GM11168 (cell line): ENCODE measurements at regions not wholly inside any gene's neighbourhood (a gene's known extent, or its start where the extent isn't known, plus 50 kb on each side); places are given as distances from the start of the nearest gene placed in this dataset.

ENCODE experiments used
- in situ Hi-C: fragments of 300-500 bp; cut with MboI; formaldehyde crosslinking; loops from one replicate; pipeline ENCODE4 v1.12.0; 2022; ENCODE audit warnings: low sequenced_read_pairs; ENCODE audit not compliant: unreplicated experiment

GRCh38 chr5:18959535-18959934 lies 1028.5 kb downstream of the CDH18 start:
- in situ Hi-C loops, result no loop called here

- in situ Hi-C loops, result no loop called here
Observed at GRCh38 chr5:18961234-18961633, 1026.8 kb downstream of the CDH18 start.

- in situ Hi-C loops, result no loop called here
Observed at GRCh38 chr5:18965893-18966292, 1022.1 kb downstream of the CDH18 start.

GRCh38 chr5:18967637-18968036 lies 1020.4 kb downstream of the CDH18 start:
- in situ Hi-C loops, result no loop called here

- in situ Hi-C loops, result no loop called here
Observed at GRCh38 chr5:18968966-18969365, 1019.0 kb downstream of the CDH18 start.

GRCh38 chr5:18970000-18970399 lies 1018.0 kb downstream of the CDH18 start:
- in situ Hi-C loops, result no loop called here

- in situ Hi-C loops, result no loop called here
Observed at GRCh38 chr5:18972177-18972576, 1015.8 kb downstream of the CDH18 start.

GRCh38 chr5:18975624-18976023 lies 1012.4 kb downstream of the CDH18 start:
- in situ Hi-C loops, result no loop called here

GRCh38 chr5:18977880-18978279 lies 1010.1 kb downstream of the CDH18 start:
- in situ Hi-C loops, result no loop called here

- in situ Hi-C loops, result no loop called here
Observed at GRCh38 chr5:18984559-18985080, 1003.4 kb downstream of the CDH18 start.

GRCh38 chr5:18985171-18985758 lies 1002.7 kb downstream of the CDH18 start:
- in situ Hi-C loops, result no loop called here

- in situ Hi-C loops, result no loop called here
Observed at GRCh38 chr5:18987101-18987500, 1000.9 kb downstream of the CDH18 start.

- in situ Hi-C loops, result no loop called here
Observed at GRCh38 chr5:18990852-18991251, 997.1 kb downstream of the CDH18 start.

GRCh38 chr5:18992264-18992663 lies 995.7 kb downstream of the CDH18 start:
- in situ Hi-C loops, result no loop called here

- in situ Hi-C loops, result no loop called here
Observed at GRCh38 chr5:18999478-18999877, 988.5 kb downstream of the CDH18 start.

- in situ Hi-C loops, result no loop called here
Observed at GRCh38 chr5:19001054-19001453, 986.9 kb downstream of the CDH18 start.

- in situ Hi-C loops, result no loop called here
Observed at GRCh38 chr5:19001539-19001938, 986.5 kb downstream of the CDH18 start.

- in situ Hi-C loops, result no loop called here
Observed at GRCh38 chr5:19002111-19002510, 985.9 kb downstream of the CDH18 start.

- in situ Hi-C loops, result no loop called here
Observed at GRCh38 chr5:19018822-19019221, 969.2 kb downstream of the CDH18 start.

- in situ Hi-C loops, result no loop called here
Observed at GRCh38 chr5:19031491-19031890, 956.5 kb downstream of the CDH18 start.

GRCh38 chr5:19035816-19036215 lies 952.2 kb downstream of the CDH18 start:
- in situ Hi-C loops, result no loop called here

- in situ Hi-C loops, result no loop called here
Observed at GRCh38 chr5:19042106-19042505, 945.9 kb downstream of the CDH18 start.
